IMR-90 (cell line): ENCODE measurements at regions not wholly inside any gene's neighbourhood (a gene's known extent, or its start where the extent isn't known, plus 50 kb on each side); places are given as distances from the start of the nearest gene placed in this dataset.

Source experiments
- ATAC-seq: fragments of 200-7000 bp; cut with Tn5 transposase; 2 replicates; pipeline ENCODE4 v1.9.1; 2020; ENCODE audit warnings: low read depth, mild to moderate bottlenecking, moderate library complexity
- BruUV-seq: library from RNA; stranded (reverse); fragments of 400-500 nt; replicated peaks from 2 replicates; lab custom pipeline; 2021; lab: Mats Ljungman, UMichigan
- CTCF ChIA-PET: fragments of 300-600 bp; formaldehyde crosslinking; extraction: SDS; loops from one replicate; lab custom pipeline; 2021; ENCODE audit warnings: antibody characterized with exemption; lab: Yijun Ruan, JAX
- POLR2A ChIA-PET: fragments of 300-600 bp; sonication (Branson Sonifier 250); formaldehyde crosslinking; loops from one replicate; lab custom pipeline; 2022; ENCODE audit warnings: antibody characterized with exemption; ENCODE audit not compliant: unreplicated experiment; lab: Charles Lee
- DNase-seq: peaks from one replicate; pipeline ENCODE4 v3.0.0; 2013
- H2AFZ ChIP-seq: replicated peaks from 2 replicates; pipeline ENCODE3; 2013; ENCODE audit warnings: low read length, mild to moderate bottlenecking; ENCODE audit not compliant: poor library complexity
- H2AK5ac ChIP-seq: 2 replicates; pipeline ENCODE4 v1.6.1; 2013; ENCODE audit warnings: low read depth, low read length, inconsistent platforms
- H2AK9ac ChIP-seq: replicated peaks from 2 replicates; pipeline ENCODE3; 2013; ENCODE audit warnings: mild to moderate bottlenecking, low read depth, low read length, moderate library complexity; ENCODE audit not compliant: poor library complexity
- H2BK120ac ChIP-seq: 2 replicates; pipeline ENCODE4 v1.6.1; 2013; ENCODE audit warnings: low read depth, low read length, inconsistent platforms
- H2BK15ac ChIP-seq: 3 replicates; pipeline ENCODE4 v1.6.1; 2013; ENCODE audit warnings: low read depth, low read length, inconsistent platforms
- H2BK20ac ChIP-seq: 2 replicates; pipeline ENCODE4 v1.6.1; 2013; ENCODE audit warnings: low read depth, mild to moderate bottlenecking, inconsistent platforms, low read length, moderate library complexity
- H2BK5ac ChIP-seq: 2 replicates; pipeline ENCODE4 v1.6.1; 2013; ENCODE audit warnings: mild to moderate bottlenecking, low read depth, low read length, inconsistent platforms; ENCODE audit not compliant: poor library complexity, severe bottlenecking
- H3K14ac ChIP-seq: replicated peaks from 2 replicates; pipeline ENCODE4 v1.6.1; 2013; ENCODE audit warnings: low read depth, low read length, inconsistent platforms
- H3K18ac ChIP-seq: 2 replicates; pipeline ENCODE4 v1.6.1; 2013; ENCODE audit warnings: low read depth, low read length, control low read depth
- H3K23ac ChIP-seq: 2 replicates; pipeline ENCODE4 v1.6.1; 2013; ENCODE audit warnings: low read depth, low read length, inconsistent platforms
- H3K27ac ChIP-seq: 2 replicates; pipeline ENCODE4 v1.5.1; 2013; ENCODE audit warnings: mild to moderate bottlenecking, control low read depth, low read length; ENCODE audit not compliant: insufficient read depth
- H3K27me3 ChIP-seq: 2 replicates; pipeline ENCODE4 v1.6.1; 2013; ENCODE audit warnings: low read length; ENCODE audit not compliant: control insufficient read depth, insufficient read depth
- H3K36me3 ChIP-seq: 2 replicates; pipeline ENCODE4 v1.6.1; 2013; ENCODE audit warnings: low read length, mixed read lengths; ENCODE audit not compliant: control insufficient read depth, insufficient read depth
- H3K4ac ChIP-seq: 2 replicates; pipeline ENCODE4 v1.6.1; 2013; ENCODE audit warnings: low read depth, low read length, inconsistent platforms
- H3K4me1 ChIP-seq: 2 replicates; pipeline ENCODE4 v1.6.1; 2013; ENCODE audit warnings: low read length, mixed read lengths; ENCODE audit not compliant: control insufficient read depth, insufficient read depth
- H3K4me2 ChIP-seq: 2 replicates; pipeline ENCODE4 v1.6.1; 2013; ENCODE audit warnings: low read depth, mild to moderate bottlenecking, control low read depth, low read length, moderate library complexity
- H3K4me3 ChIP-seq: 2 replicates; pipeline ENCODE4 v1.5.1; 2013; ENCODE audit warnings: low read depth, mild to moderate bottlenecking, control low read depth, low read length, moderate library complexity; ENCODE audit not compliant: insufficient read depth
- H3K56ac ChIP-seq: 2 replicates; pipeline ENCODE4 v1.6.1; 2013; ENCODE audit warnings: low read length, inconsistent platforms; ENCODE audit not compliant: insufficient read depth; ENCODE audit errors: extremely low read depth
- H3K79me1 ChIP-seq, 2 experiments: 2 replicates each; pipeline ENCODE4 v1.6.1; 2013; ENCODE audit warnings: low read length in 2 of 2, inconsistent platforms in 1 of 2, low read depth in 1 of 2
- H3K9ac ChIP-seq: 2 replicates; pipeline ENCODE4 v1.6.1; 2013; ENCODE audit warnings: low read depth, low read length, control low read depth
- H3K9me1 ChIP-seq: 2 replicates; pipeline ENCODE4 v1.6.1; 2013; ENCODE audit warnings: low read length, inconsistent platforms; ENCODE audit not compliant: insufficient read depth
- H3K9me3 ChIP-seq: 2 replicates; pipeline ENCODE4 v1.6.1; 2013; ENCODE audit warnings: low read length; ENCODE audit not compliant: control insufficient read depth, insufficient read depth
- H4K20me1 ChIP-seq: 2 replicates; pipeline ENCODE4 v1.6.1; 2013; ENCODE audit warnings: low read length, inconsistent platforms; ENCODE audit not compliant: insufficient read depth
- H4K5ac ChIP-seq: 2 replicates; pipeline ENCODE4 v1.6.1; 2013; ENCODE audit warnings: mild to moderate bottlenecking, low read depth, low read length, control low read depth
- H4K8ac ChIP-seq, 2 experiments: 2 replicates each; pipeline ENCODE4 v1.6.1; 2013; ENCODE audit warnings: low read depth in 2 of 2, low read length in 2 of 2, control low read depth in 1 of 2, inconsistent platforms in 1 of 2
- H4K91ac ChIP-seq: 2 replicates; pipeline ENCODE4 v1.6.1; 2013; ENCODE audit warnings: low read depth, low read length, inconsistent platforms; ENCODE audit not compliant: insufficient read depth
- CTCF ChIP-seq: conservative IDR thresholded peaks from 2 replicates; pipeline ENCODE4 v1.5.1; 2012; ENCODE audit warnings: mild to moderate bottlenecking, low read depth, low read length, improper control_type of control experiment
- MAZ ChIP-seq: IDR thresholded peaks from 2 replicates; pipeline ENCODE4 v1.6.1; 2012; ENCODE audit warnings: low read depth, mild to moderate bottlenecking, low read length, improper control_type of control experiment, moderate library complexity, borderline replicate concordance
- POLR2A ChIP-seq: IDR thresholded peaks from 2 replicates; pipeline ENCODE4 v1.6.1; 2012; ENCODE audit warnings: mild to moderate bottlenecking, low read depth, low read length
- USF2 ChIP-seq: fragments of 150-350 bp; IDR thresholded peaks from 2 replicates; pipeline ENCODE4 v1.6.1; 2017; ENCODE audit warnings: mild to moderate bottlenecking, antibody characterized with exemption, low read length, low read depth
- WGBS, 2 experiments: methylation state at CpG; one replicate each; pipeline versions ENCODE4 v1.1.5 to v1.1.7; 2013; ENCODE audit warnings: missing lambda C conversion rate in 2 of 2; ENCODE audit not compliant: insufficient read length in 1 of 2; ENCODE audit errors: extremely low coverage in 2 of 2; 5-methylcytosine and 5-hydroxymethylcytosine counted together
- dilution Hi-C: fragments of 300-500 bp; cut with HindIII; formaldehyde crosslinking; loops from one replicate; pipeline ENCODE4 v1.14.3; 2018; ENCODE audit warnings: low sequenced_read_pairs; ENCODE audit not compliant: unreplicated experiment
- in situ Hi-C: fragments of 300-500 bp; cut with MboI; formaldehyde crosslinking; loops from 3 replicates; pipeline ENCODE4 v1.14.3; 2019; ENCODE audit warnings: low sequenced_read_pairs, inconsistent platforms, mixed read lengths
- intact Hi-C: fragments of 100-400 bp; cut with micrococcal nuclease; formaldehyde crosslinking; loops from 2 replicates; pipeline ENCODE4 v1.10.0; 2022

GRCh38 chr4:33422656-33423055 lies 2702.5 kb downstream of the PCDH7 start:
- Histone ChIP-seq H3K36me3 (no peaks in the 10 kb centered on the region), H3K9me3 (no peaks in the 10 kb centered on the region), H2BK5ac (no peak overlapping the region), H4K5ac (no peak overlapping the region), H3K4me2 (no peak overlapping the region), H2AK9ac (no peak overlapping the region), H2AFZ (no peak overlapping the region), H3K23ac (no peak overlapping the region), H3K79me1 (no peaks in the 10 kb centered on the region), H3K27me3 (no peaks in the 10 kb centered on the region), H3K4me3 (no peak overlapping the region), H3K56ac (no peak overlapping the region), H4K8ac (no peak overlapping the region), H3K4ac (no peak overlapping the region), H3K27ac (no peak overlapping the region), H2BK20ac (no peak overlapping the region), H3K9ac (no peak overlapping the region), H2BK120ac (no peak overlapping the region), H3K9me1 (no peaks in the 10 kb centered on the region), H2BK15ac (no peak overlapping the region), H3K14ac (no peak overlapping the region), H2AK5ac (no peak overlapping the region), H3K18ac (no peak overlapping the region), H3K4me1 (no peaks in the 10 kb centered on the region), H4K20me1 (no peaks in the 10 kb centered on the region), H4K91ac (no peak overlapping the region)
- no peak for ATAC-seq
- POLR2A ChIA-PET = no interaction called here
- intact Hi-C loops = no loop called here
- WGBS, 2 experiments = 20% methylated on average over 1 of the region's 5 CpGs; no CpG with 5 or more reads in 1 of the 2 experiments
- dilution Hi-C loops = no loop called here
- BruUV-seq = no TSS peak
- CTCF ChIA-PET = no interaction called here
- no peak for DNase-seq
- in situ Hi-C loops = no loop called here
- TF ChIP-seq CTCF (no peak), USF2 (no peak), MAZ (no peak), POLR2A (no peak)
